Activated T-helper 2 cell treated with anti-CD3 and anti-CD28 coated beads, Interferon-gamma antibody, Interleukin-2, Interleukin-4, amounts not matched to agents 10 μg/mL and 5 μg/mL and 100 μg/mL, durations not matched to agents 14 hours and 24 hours and 36 hours (primary cell): ENCODE measurements at regions not wholly inside any gene's neighbourhood (a gene's known extent, or its start where the extent isn't known, plus 50 kb on each side); places are given as distances from the start of the nearest gene placed in this dataset.

ENCODE experiments used
- DNase-seq: peaks from one replicate; pipeline ENCODE4 v3.0.0; 2021; ENCODE audit warnings: low spot score
- H3K27ac Mint-ChIP-seq: one replicate; pipeline ENCODE4 v1.8.0; 2021; ENCODE audit warnings: mixed read lengths
- H3K27me3 Mint-ChIP-seq: one replicate; pipeline ENCODE4 v1.8.0; 2021; ENCODE audit warnings: low read depth, mixed read lengths
- H3K36me3 Mint-ChIP-seq: one replicate; pipeline ENCODE4 v1.8.0; 2021; ENCODE audit warnings: low read depth, mixed read lengths
- H3K4me1 Mint-ChIP-seq: one replicate; pipeline ENCODE4 v1.8.0; 2021; ENCODE audit warnings: low read depth, mixed read lengths
- H3K4me3 Mint-ChIP-seq: one replicate; pipeline ENCODE4 v1.8.0; 2021; ENCODE audit warnings: low read depth, mild to moderate bottlenecking, moderate library complexity, mixed read lengths
- H3K9me3 Mint-ChIP-seq: one replicate; pipeline ENCODE4 v1.8.0; 2021; ENCODE audit warnings: mixed read lengths
- intact Hi-C: fragments of 100-400 bp; cut with micrococcal nuclease; formaldehyde crosslinking; loops from one replicate; pipeline ENCODE4 v1.15.1; 2023

GRCh38 chr3:82973791-82974190 lies 1212.3 kb upstream of the GBE1 start:
- H3K27ac Mint-ChIP-seq = no peak overlapping the region
- intact Hi-C loops = no loop called here
- H3K9me3 Mint-ChIP-seq = peaks cover 37% of the 10 kb centered on the region
- H3K27me3 Mint-ChIP-seq = no peaks in the 10 kb centered on the region
- H3K4me3 Mint-ChIP-seq = no peak overlapping the region
- H3K4me1 Mint-ChIP-seq = no peaks in the 10 kb centered on the region
- DNase-seq = no peak
- H3K36me3 Mint-ChIP-seq = no peaks in the 10 kb centered on the region

GRCh38 chr3:82960379-82960778 lies 1198.9 kb upstream of the GBE1 start:
- Mint-ChIP-seq H3K36me3 (no peaks in the 10 kb centered on the region), H3K27ac (no peak overlapping the region), H3K9me3 (peaks cover 14% of the 10 kb centered on the region), H3K27me3 (no peaks in the 10 kb centered on the region), H3K4me3 (no peak overlapping the region), H3K4me1 (no peaks in the 10 kb centered on the region)
- no peak for DNase-seq
- intact Hi-C loops = no loop called here

- no peak overlapping the region for H3K4me3 Mint-ChIP-seq
- intact Hi-C loops = no loop called here
- no peaks in the 10 kb centered on the region for H3K36me3 Mint-ChIP-seq
- H3K27me3 Mint-ChIP-seq = no peaks in the 10 kb centered on the region
- peaks cover 26% of the 10 kb centered on the region for H3K9me3 Mint-ChIP-seq
- no peaks in the 10 kb centered on the region for H3K4me1 Mint-ChIP-seq
- no peak for DNase-seq
- no peak overlapping the region for H3K27ac Mint-ChIP-seq
Observed at GRCh38 chr3:82957696-82958095, 1196.3 kb upstream of the GBE1 start.

GRCh38 chr3:82957079-82957478 lies 1195.6 kb upstream of the GBE1 start:
- intact Hi-C loops = no loop called here
- Mint-ChIP-seq H3K4me1 (no peaks in the 10 kb centered on the region), H3K4me3 (no peak overlapping the region), H3K9me3 (peaks cover 30% of the 10 kb centered on the region), H3K36me3 (no peaks in the 10 kb centered on the region), H3K27ac (no peak overlapping the region), H3K27me3 (no peaks in the 10 kb centered on the region)
- no peak for DNase-seq

GRCh38 chr3:82954486-82954885 lies 1193.0 kb upstream of the GBE1 start:
- intact Hi-C loops = no loop called here
- Mint-ChIP-seq H3K9me3 (peaks cover 25% of the 10 kb centered on the region), H3K36me3 (no peaks in the 10 kb centered on the region), H3K4me3 (no peak overlapping the region), H3K27ac (no peak overlapping the region), H3K4me1 (no peaks in the 10 kb centered on the region), H3K27me3 (no peaks in the 10 kb centered on the region)
- DNase-seq = no peak

GRCh38 chr3:82942041-82942440 lies 1180.6 kb upstream of the GBE1 start:
- Mint-ChIP-seq H3K4me1 (no peaks in the 10 kb centered on the region), H3K27me3 (no peaks in the 10 kb centered on the region), H3K4me3 (no peak overlapping the region), H3K27ac (no peak overlapping the region), H3K9me3 (peaks cover 30% of the 10 kb centered on the region), H3K36me3 (no peaks in the 10 kb centered on the region)
- intact Hi-C loops = no loop called here
- DNase-seq = no peak

- no peaks in the 10 kb centered on the region for H3K4me1 Mint-ChIP-seq
- H3K4me3 Mint-ChIP-seq = no peak overlapping the region
Observed at GRCh38 chr3:82940124-82940523, 1178.7 kb upstream of the GBE1 start.

GRCh38 chr3:82939491-82940097 lies 1178.1 kb upstream of the GBE1 start:
- H3K36me3 Mint-ChIP-seq = no peaks in the 10 kb centered on the region
- intact Hi-C loops = no loop called here
- H3K4me3 Mint-ChIP-seq = no peak overlapping the region
- no peak overlapping the region for H3K27ac Mint-ChIP-seq
- H3K4me1 Mint-ChIP-seq = no peaks in the 10 kb centered on the region
- DNase-seq = no peak
- peaks cover 31% of the 10 kb centered on the region for H3K9me3 Mint-ChIP-seq
- H3K27me3 Mint-ChIP-seq = no peaks in the 10 kb centered on the region

More at GRCh38 chr3:82940124-82940523, 1178.7 kb upstream of the GBE1 start:
- no peak for DNase-seq
- Mint-ChIP-seq H3K36me3 (no peaks in the 10 kb centered on the region), H3K27me3 (no peaks in the 10 kb centered on the region), H3K9me3 (peaks cover 34% of the 10 kb centered on the region), H3K27ac (no peak overlapping the region)
- intact Hi-C loops = no loop called here

GRCh38 chr3:82938821-82939328 lies 1177.4 kb upstream of the GBE1 start:
- Mint-ChIP-seq H3K27me3 (no peaks in the 10 kb centered on the region), H3K27ac (no peak overlapping the region), H3K4me3 (no peak overlapping the region), H3K9me3 (peaks cover 26% of the 10 kb centered on the region), H3K4me1 (no peaks in the 10 kb centered on the region), H3K36me3 (no peaks in the 10 kb centered on the region)
- DNase-seq = no peak
- intact Hi-C loops = no loop called here

- no peaks in the 10 kb centered on the region for H3K27me3 Mint-ChIP-seq
- H3K36me3 Mint-ChIP-seq = no peaks in the 10 kb centered on the region
- H3K4me3 Mint-ChIP-seq = no peak overlapping the region
- DNase-seq = no peak
- peaks cover 16% of the 10 kb centered on the region for H3K9me3 Mint-ChIP-seq
- intact Hi-C loops = no loop called here
- H3K27ac Mint-ChIP-seq = no peak overlapping the region
- H3K4me1 Mint-ChIP-seq = no peaks in the 10 kb centered on the region
Observed at GRCh38 chr3:82927309-82928253, 1166.1 kb upstream of the GBE1 start.

GRCh38 chr3:82891028-82891427 lies 1129.6 kb upstream of the GBE1 start:
- Mint-ChIP-seq H3K9me3 (peaks cover 20% of the 10 kb centered on the region), H3K36me3 (no peaks in the 10 kb centered on the region), H3K4me3 (no peak overlapping the region), H3K27ac (no peak overlapping the region), H3K27me3 (no peaks in the 10 kb centered on the region), H3K4me1 (no peaks in the 10 kb centered on the region)
- intact Hi-C loops = no loop called here
- DNase-seq = no peak

- Mint-ChIP-seq H3K27ac (no peak overlapping the region), H3K27me3 (no peaks in the 10 kb centered on the region), H3K4me3 (no peak overlapping the region), H3K36me3 (no peaks in the 10 kb centered on the region), H3K4me1 (no peaks in the 10 kb centered on the region), H3K9me3 (peaks cover 36% of the 10 kb centered on the region)
- intact Hi-C loops = no loop called here
- no peak for DNase-seq
Observed at GRCh38 chr3:82883072-82883471, 1121.6 kb upstream of the GBE1 start.

- H3K36me3 Mint-ChIP-seq = no peaks in the 10 kb centered on the region
- H3K4me3 Mint-ChIP-seq = no peak overlapping the region
- DNase-seq = no peak
- no peaks in the 10 kb centered on the region for H3K27me3 Mint-ChIP-seq
- no peaks in the 10 kb centered on the region for H3K4me1 Mint-ChIP-seq
- peaks cover 12% of the 10 kb centered on the region for H3K9me3 Mint-ChIP-seq
- no peak overlapping the region for H3K27ac Mint-ChIP-seq
- intact Hi-C loops = no loop called here
Observed at GRCh38 chr3:82875401-82875800, 1114.0 kb upstream of the GBE1 start.
